Parathyroid adenoma (tissue), 2 donors: ENCODE measurements at regions not wholly inside any gene's neighbourhood (a gene's known extent, or its start where the extent isn't known, plus 50 kb on each side); places are given as distances from the start of the nearest gene placed in this dataset.

ENCODE experiments used
- H2AFZ ChIP-seq: fragments of 300-600 bp; sonication (generic); one replicate; pipeline ENCODE4 v1.7.0; 2017; ENCODE audit warnings: antibody characterized with exemption, mild to moderate bottlenecking
- H3K27ac ChIP-seq: fragments of 300-600 bp; sonication (generic); one replicate; pipeline ENCODE4 v1.7.0; 2017
- H3K27me3 ChIP-seq: fragments of 300-600 bp; sonication (generic); one replicate; pipeline ENCODE4 v1.7.0; 2017; ENCODE audit warnings: low read length; ENCODE audit not compliant: control insufficient read depth, insufficient read depth
- H3K36me3 ChIP-seq: fragments of 300-600 bp; sonication (generic); one replicate; pipeline ENCODE4 v1.7.0; 2017; ENCODE audit warnings: low read length; ENCODE audit not compliant: control insufficient read depth, insufficient read depth
- H3K4me1 ChIP-seq: fragments of 300-600 bp; sonication (generic); one replicate; pipeline ENCODE4 v1.7.0; 2017; ENCODE audit warnings: control low read depth
- H3K4me2 ChIP-seq: fragments of 300-600 bp; sonication (generic); one replicate; pipeline ENCODE4 v1.7.0; 2017; ENCODE audit warnings: low read length
- H3K4me3 ChIP-seq: fragments of 300-600 bp; sonication (generic); one replicate; pipeline ENCODE4 v1.7.0; 2017; ENCODE audit warnings: low read depth, low read length
- H3K79me2 ChIP-seq: fragments of 300-600 bp; sonication (generic); one replicate; pipeline ENCODE4 v1.7.0; 2017; ENCODE audit warnings: control low read depth
- H3K9ac ChIP-seq: fragments of 300-600 bp; sonication (generic); one replicate; pipeline ENCODE4 v1.7.0; 2017; ENCODE audit warnings: mild to moderate bottlenecking
- H3K9me3 ChIP-seq: fragments of 300-600 bp; sonication (generic); one replicate; pipeline ENCODE4 v1.7.0; 2017; ENCODE audit warnings: low read length; ENCODE audit not compliant: control insufficient read depth
- CTCF ChIP-seq: fragments of 300-600 bp; sonication (generic); IDR thresholded peaks from one replicate; pipeline ENCODE4 v1.7.0; 2017; ENCODE audit warnings: antibody characterized with exemption, mild to moderate bottlenecking
- donor health status: primary hyperparathyroidism.

- no peak overlapping the region for H3K4me2 ChIP-seq
- H3K27me3 ChIP-seq = no peaks in the 10 kb centered on the region
- no peaks in the 10 kb centered on the region for H3K79me2 ChIP-seq
- TF ChIP-seq CTCF = no peak
- H3K36me3 ChIP-seq = no peaks in the 10 kb centered on the region
- no peaks in the 10 kb centered on the region for H3K4me1 ChIP-seq
- H3K9ac ChIP-seq = no peak overlapping the region
- H3K9me3 ChIP-seq = no peaks in the 10 kb centered on the region
- H3K4me3 ChIP-seq = no peak overlapping the region
- H2AFZ ChIP-seq = no peak overlapping the region
- H3K27ac ChIP-seq = no peak overlapping the region
These were observed 130.4 kb upstream of the ETS2 start for GRCh38 chr21:38675182-38675824.

GRCh38 chr21:38678827-38679226 lies 126.9 kb upstream of the ETS2 start:
- Histone ChIP-seq H3K4me3 (no peak overlapping the region), H3K9me3 (no peaks in the 10 kb centered on the region), H3K27me3 (no peaks in the 10 kb centered on the region), H2AFZ (no peak overlapping the region), H3K4me1 (no peaks in the 10 kb centered on the region), H3K36me3 (no peaks in the 10 kb centered on the region), H3K9ac (no peak overlapping the region), H3K4me2 (no peak overlapping the region), H3K79me2 (no peaks in the 10 kb centered on the region), H3K27ac (no peak overlapping the region)
- TF ChIP-seq CTCF = no peak

GRCh38 chr21:38679534-38679933 lies 126.2 kb upstream of the ETS2 start:
- no peak overlapping the region for H3K9ac ChIP-seq
- no peak overlapping the region for H3K27ac ChIP-seq
- no peak overlapping the region for H2AFZ ChIP-seq
- no peaks in the 10 kb centered on the region for H3K79me2 ChIP-seq
- H3K4me2 ChIP-seq = no peak overlapping the region
- TF ChIP-seq CTCF = no peak
- no peak overlapping the region for H3K4me3 ChIP-seq
- H3K4me1 ChIP-seq = no peaks in the 10 kb centered on the region
- no peaks in the 10 kb centered on the region for H3K9me3 ChIP-seq
- no peaks in the 10 kb centered on the region for H3K27me3 ChIP-seq
- H3K36me3 ChIP-seq = no peaks in the 10 kb centered on the region

- H3K36me3 ChIP-seq = no peaks in the 10 kb centered on the region
- H3K27me3 ChIP-seq = no peaks in the 10 kb centered on the region
- no peak overlapping the region for H3K9ac ChIP-seq
- TF ChIP-seq CTCF = no peak
- no peak overlapping the region for H3K27ac ChIP-seq
- H3K9me3 ChIP-seq = no peaks in the 10 kb centered on the region
- no peak overlapping the region for H3K4me3 ChIP-seq
- H2AFZ ChIP-seq = no peak overlapping the region
- H3K4me2 ChIP-seq = no peak overlapping the region
- no peaks in the 10 kb centered on the region for H3K79me2 ChIP-seq
- H3K4me1 ChIP-seq = no peaks in the 10 kb centered on the region
These were observed 125.3 kb upstream of the ETS2 start for GRCh38 chr21:38680401-38680800.

GRCh38 chr21:38683222-38683621 lies 122.5 kb upstream of the ETS2 start:
- Histone ChIP-seq H3K9me3 (no peaks in the 10 kb centered on the region), H3K4me3 (no peak overlapping the region), H3K4me1 (no peaks in the 10 kb centered on the region), H2AFZ (no peak overlapping the region), H3K36me3 (no peaks in the 10 kb centered on the region), H3K79me2 (no peaks in the 10 kb centered on the region), H3K27ac (no peak overlapping the region), H3K9ac (no peak overlapping the region), H3K4me2 (no peak overlapping the region), H3K27me3 (no peaks in the 10 kb centered on the region)
- TF ChIP-seq CTCF = no peak
